HG03280 (cell line): ENCODE measurements at regions not wholly inside any gene's neighbourhood (a gene's known extent, or its start where the extent isn't known, plus 50 kb on each side); places are given as distances from the start of the nearest gene placed in this dataset.

ENCODE experiments used
- ATAC-seq: cut with Tn5 transposase; IDR thresholded peaks from one replicate; pipeline ENCODE4 v1.9.1; 2021; ENCODE audit warnings: mild to moderate bottlenecking, moderate library complexity; ENCODE audit not compliant: unreplicated experiment

- ATAC-seq = no peak
These were observed 100.9 kb downstream of the SAMD9 start for GRCh38 chr7:93016681-93017381.

DNA sequence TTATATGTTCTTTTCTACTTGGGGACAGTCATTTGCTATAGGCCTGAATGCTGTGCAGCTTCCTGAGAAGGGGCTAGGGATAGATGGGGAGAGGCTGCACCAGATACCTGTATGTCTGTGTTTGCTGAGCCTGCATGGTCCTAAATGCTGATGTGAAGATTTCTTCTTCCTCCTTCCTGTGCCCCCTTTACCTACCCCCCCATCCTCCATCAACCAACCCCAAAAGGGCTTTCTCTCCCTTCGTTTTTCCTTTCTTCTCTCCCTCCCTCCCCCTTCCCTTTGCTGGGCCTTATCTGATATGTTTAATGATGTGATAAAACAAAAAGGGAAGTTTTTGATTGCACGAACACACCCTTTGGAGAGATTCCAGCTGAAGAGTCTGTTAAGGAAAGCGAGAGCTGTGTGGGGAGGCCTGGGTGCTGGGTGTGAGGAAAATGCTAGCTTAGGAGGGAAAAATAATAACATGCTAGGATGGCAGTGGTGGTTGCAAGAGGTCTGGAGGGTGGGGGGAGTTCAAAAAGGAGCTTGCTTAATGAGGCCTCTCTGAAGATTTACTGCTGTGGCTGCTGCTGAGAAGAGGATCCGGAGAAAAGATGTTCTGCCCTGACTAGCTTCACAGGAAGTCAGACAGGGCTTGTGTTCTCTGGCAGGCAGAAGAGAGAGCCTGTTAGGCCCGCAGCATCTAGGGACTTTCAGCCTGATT is 101.8 kb downstream of the SAMD9 start:
- no peak for ATAC-seq

DNA sequence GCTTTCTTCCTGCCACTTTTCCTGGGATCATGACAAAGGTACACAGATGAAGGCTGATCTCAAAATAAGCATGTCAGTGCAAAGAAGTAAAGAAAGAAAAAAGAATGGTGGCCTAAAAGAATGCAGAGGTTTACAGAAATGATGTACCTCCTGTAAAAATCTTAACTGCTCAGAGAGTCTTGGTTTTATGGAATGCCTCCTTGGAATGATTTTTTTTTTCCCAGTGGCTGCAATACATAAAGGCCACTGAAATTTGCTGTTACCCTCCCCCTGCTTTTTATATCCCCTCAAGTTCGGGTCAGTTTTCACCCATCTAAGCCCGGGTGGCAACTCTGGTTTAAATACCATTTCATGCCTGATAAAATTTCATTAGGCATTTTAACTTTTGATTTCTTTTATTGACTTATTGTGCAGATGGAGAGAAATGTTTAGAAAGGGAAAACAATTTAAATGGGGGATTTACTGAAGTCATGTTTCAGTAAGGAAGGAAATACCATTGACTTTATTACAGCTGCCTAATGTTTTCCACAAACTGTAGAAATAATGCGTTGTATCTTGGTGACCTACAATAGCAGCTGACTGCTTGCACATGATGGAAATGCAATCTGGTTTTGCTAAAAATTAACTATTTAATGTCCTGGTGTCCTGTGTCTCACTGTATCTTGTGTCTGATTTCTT is 102.5 kb downstream of the SAMD9 start:
- no peak for ATAC-seq

DNA sequence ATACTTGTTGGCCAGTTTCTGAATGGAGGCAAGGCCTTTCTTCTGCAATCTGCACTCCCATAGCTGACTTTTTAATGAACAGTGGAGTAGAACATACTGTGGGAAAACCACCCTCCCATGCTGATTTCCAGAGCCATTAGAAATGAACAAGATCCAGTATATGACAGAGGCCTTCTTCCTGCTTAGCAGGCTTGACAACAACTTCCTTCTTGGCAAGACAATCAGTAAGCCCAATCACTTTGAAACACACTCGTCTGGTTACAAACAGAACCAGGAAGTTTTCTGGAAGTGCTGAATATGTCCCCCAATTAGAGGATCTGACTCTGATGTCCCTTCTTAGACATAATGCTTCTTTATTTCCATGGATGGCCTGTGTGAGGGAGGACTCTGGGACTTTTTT is 103.4 kb downstream of the SAMD9 start:
- no peak for ATAC-seq

DNA sequence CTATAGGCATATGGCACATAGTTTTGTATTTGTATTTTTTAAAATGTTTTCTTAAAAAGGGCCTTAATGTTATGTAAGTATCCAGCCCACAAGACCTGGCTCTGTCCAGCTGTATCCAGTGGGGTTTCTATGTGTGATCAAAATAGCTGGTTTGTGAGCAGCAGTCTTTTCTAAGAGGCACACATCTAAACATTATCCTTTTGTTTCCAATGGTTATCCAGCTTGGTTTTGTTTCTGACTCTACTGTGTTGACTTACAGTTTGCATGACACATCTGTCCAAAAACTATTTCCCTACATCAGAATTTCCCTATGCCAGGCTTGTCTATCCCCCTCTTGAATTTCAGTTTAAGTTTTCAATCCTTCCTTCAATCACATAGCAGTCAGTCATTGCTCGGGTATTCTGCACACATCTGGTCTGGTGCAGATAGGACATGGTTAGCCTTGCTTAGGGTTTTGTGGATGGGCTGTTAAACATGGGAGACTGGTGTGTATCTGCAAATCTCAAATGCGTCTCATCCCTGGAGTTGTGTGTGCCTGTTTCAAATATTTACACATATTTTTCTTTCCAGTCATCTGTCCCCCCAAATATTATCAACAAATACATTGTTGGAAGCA is 104.2 kb downstream of the SAMD9 start:
- ATAC-seq = no peak

DNA sequence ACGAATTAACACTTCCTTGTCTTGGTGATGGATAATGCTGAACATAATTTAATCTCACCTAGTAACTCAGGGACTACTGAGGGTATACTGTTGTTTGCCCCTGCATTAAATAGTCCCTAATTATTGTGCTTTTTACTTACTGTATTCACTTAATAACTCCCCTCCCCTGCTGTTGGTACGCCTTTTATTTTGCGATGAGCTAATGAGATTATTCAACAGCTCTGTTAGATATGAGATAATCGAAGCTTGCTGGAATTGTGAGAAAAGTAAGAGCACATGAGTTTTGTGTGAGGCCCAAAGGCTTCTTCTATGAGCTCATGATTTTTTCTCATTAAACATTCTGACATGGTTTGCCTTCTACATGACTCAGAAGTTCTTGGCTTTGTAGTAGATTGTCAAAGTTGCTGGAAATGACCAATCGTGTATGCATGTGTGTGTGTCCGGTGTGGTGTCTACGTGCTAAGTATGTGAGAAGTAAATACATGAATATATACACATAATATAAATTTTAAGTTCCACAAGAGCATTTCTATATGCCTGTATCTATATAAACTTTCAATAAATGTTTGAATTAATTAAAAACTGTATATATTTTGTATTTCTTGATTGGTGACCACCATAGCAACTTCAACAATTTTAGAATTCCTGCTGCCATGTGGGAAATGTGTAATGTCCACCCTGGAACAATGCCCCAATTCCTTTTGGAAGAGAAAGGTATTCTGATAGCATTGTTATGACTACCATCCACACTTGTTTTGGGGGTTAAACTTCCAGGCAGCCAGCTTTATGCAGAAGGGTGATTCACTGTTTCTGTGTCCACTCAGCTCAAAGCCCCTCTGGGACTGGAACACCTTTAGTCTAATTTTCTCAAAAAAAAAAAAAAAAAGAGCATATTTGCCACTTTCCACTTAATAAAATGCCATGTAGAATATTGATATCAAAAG is 106.2 kb downstream of the SAMD9 start:
- no peak for ATAC-seq

- ATAC-seq = no peak
These were observed 108.9 kb downstream of the SAMD9 start for GRCh38 chr7:93008833-93009232.

GRCh38 chr7:93006480-93007095 is 111.2 kb downstream of the SAMD9 start:
- ATAC-seq = no peak

DNA sequence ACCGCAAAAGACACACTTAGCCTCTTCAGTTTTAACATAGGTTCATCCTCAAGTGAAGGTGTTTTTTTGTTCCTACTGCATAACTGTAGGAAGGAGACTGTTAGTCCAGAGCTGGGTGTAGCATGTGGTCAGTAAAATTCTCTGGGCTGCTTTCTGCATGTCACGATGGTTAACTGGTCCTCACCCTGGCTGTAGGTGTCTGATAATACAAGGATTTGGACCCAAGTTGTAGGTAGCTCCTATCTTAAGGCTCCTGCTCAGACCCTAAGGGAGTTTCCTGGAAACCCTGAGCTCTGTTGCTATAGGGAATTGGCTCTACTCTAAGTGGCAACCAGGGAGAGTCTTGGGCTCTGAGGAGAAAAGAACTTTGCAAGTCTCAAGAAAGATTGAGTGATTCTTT is 112.9 kb downstream of the SAMD9 start:
- no peak for ATAC-seq

GRCh38 chr7:92997719-92998118 is 120.1 kb downstream of the SAMD9 start:
- no peak for ATAC-seq

GRCh38 chr7:92997152-92997551 is 120.6 kb downstream of the SAMD9 start:
- no peak for ATAC-seq

DNA sequence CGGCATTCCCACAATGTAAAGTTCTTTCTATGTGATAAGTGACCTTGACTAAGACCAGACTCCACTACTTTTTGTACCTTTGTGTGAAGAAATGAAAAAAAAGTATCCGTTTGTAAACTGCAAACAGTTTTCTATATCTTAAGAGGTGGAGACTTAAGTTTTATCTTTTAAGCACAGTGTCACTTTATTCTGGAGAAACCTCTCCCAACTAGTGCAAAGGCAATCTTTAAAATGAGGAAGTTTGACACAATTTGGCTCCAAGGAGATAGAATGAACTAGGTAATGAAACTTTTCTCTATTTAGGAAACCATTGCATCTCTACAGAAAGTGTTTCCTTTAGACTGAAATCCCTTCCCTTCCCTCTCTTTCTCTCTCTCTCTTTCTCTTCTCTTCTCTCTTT is 122.9 kb downstream of the SAMD9 start:
- ATAC-seq = no peak

DNA sequence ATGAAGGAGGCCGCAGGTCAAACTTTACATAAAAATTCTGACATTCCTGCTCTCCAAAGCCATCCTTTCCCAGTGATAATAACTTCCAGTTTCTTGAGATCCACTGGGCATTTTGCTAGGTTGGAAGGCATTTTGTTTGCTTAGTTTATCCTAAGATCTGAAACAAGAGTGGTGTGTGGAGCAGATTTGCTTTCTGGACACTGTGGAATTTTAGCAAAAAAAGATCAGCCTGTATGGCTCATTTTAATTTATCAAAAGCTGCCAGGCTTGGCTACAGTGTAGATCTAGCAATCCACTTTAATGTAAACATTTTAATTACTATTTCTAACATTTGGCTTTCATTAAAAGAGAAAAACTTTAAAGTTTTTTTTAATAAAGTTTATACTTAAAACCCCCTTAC is 124.8 kb downstream of the SAMD9 start:
- no peak for ATAC-seq

GRCh38 chr7:92992483-92992882 is 125.3 kb downstream of the SAMD9 start:
- ATAC-seq = no peak

DNA sequence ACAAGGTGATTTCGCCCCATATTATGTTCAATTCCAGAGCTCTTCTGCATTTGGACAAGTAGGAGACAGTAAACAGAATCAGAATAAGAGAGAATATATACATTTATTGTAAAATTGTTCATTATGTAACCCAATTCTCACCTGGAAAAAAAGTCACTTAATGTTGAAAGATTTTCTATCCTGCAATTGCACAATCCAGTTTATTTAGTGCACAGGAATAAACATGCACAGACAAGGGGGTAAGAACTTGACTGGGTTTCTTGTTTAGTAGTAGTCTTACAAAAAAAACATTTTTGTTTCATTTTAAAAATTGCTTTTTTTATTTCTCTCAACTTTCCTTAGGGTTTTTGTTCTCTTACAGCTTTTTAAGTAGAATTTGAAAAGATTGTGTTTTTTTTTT is 126.6 kb downstream of the SAMD9 start:
- no peak for ATAC-seq

DNA sequence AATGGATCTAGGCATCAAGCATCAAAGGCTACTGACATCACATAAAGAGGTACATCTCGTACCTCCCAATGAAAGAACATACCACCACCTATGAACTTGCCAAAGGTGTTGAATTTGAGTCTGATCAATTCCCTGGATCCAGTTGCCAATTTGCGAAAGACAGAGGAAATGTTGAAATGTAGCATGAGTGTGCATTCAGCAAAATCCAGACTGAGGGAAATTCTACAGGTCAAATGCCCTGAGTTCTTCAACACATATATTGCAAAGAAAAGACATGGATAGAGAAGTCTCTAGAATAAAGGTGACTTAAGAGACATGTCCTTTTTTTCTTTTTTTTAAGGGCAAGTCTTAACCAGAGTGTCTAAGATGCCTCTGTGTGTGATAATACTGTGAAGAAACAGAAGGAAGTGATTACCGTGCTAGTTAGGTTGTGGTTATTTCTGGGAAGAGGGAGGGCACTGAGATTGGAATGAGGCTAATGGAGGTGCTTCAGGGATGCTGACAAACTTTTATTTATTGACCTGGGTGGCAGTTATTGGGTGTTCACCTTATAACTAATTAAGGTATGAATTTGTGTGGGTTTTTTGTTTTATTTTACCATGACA is 128.7 kb downstream of the SAMD9 start:
- ATAC-seq = no peak

GRCh38 chr7:92988051-92988450 is 129.7 kb downstream of the SAMD9 start:
- no peak for ATAC-seq

- ATAC-seq = no peak
These were observed 130.2 kb downstream of the SAMD9 start for GRCh38 chr7:92987538-92987937.

GRCh38 chr7:92987095-92987494 is 130.7 kb downstream of the SAMD9 start:
- ATAC-seq = no peak

GRCh38 chr7:92982928-92983327 is 134.9 kb downstream of the SAMD9 start:
- no peak for ATAC-seq
